ENCODE measurements at regions not wholly inside any gene's neighbourhood (a gene's known extent, or its start where the extent isn't known, plus 50 kb on each side); places are given as distances from the start of the nearest gene placed in this dataset.

GRCh38 chr1:5571438-5571837 lies 420.8 kb downstream of the NPHP4 start:
- Histone ChIP-seq H3K27ac (ENCODE audit: low read length) (no peak overlapping the region), H3K27me3 (ENCODE audit: low read length) (peaks cover 15% of the 10 kb centered on the region; the same call in 1 of the 2 replicates), H3K36me3 (ENCODE audit: low read depth, low read length) (no peaks in the 10 kb centered on the region), H3K9me3 (ENCODE audit: low read length) (no peaks in the 10 kb centered on the region), H3K4me3 (ENCODE audit: low read length) (no peak overlapping the region), H3K9me2 (replicated peaks; ENCODE audit: low read length) (no peaks in the 10 kb centered on the region), H3K4me1 (ENCODE audit: insufficient read depth, low read length) (no peaks in the 10 kb centered on the region), H3K79me2 (ENCODE audit: low read length) (no peaks in the 10 kb centered on the region), H4K20me1 (ENCODE audit: low read length) (no peaks in the 10 kb centered on the region), H2AFZ (ENCODE audit: low read length) (no peak overlapping the region), H3K9ac (ENCODE audit: low read length) (no peak overlapping the region), H3F3A (ENCODE audit: low read length, unreplicated experiment) (no peaks in the 10 kb centered on the region), H3K4me2 (ENCODE audit: low read length) (no peak overlapping the region)
- ATAC-seq (no peak), DNase-seq (no peak)
- no peak for TF ChIP-seq EZH2phosphoT487 (IDR thresholded peaks at IDR 0.05; ENCODE audit: borderline replicate concordance, low read length)
- TF ChIP-seq EZH2 (IDR thresholded peaks at IDR 0.05; ENCODE audit: low read length, unreplicated experiment): no peak
- TF ChIP-seq CTCF (conservative IDR thresholded peaks at IDR 0.05; ENCODE audit: low read depth, low read length): no peak
- CTCF ChIA-PET: no interaction called here
- no TSS peak for BruUV-seq (replicated peaks)
- POLR2A ChIA-PET (ENCODE audit: unreplicated experiment): no interaction called here
- intact Hi-C loops (cut with micrococcal nuclease): no loop called here

DNA sequence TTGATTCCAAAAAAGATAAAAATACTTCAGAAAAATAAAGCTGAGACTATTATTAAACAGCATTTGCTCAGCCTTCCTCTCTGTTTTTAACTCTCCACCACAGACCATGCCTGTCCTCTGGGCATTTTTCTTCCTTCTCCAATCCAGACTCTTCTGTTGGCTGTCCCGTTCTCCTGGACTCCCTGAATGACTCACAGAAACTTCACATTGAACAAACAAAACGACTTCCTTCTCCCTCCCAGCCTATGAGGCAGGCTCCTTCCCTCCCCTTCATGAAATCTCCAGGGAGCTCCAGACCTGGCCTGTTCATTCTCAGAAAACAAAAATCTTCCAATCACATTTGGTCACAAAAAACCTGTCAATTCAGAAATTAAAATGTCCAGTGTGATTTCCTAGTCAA lies 421.3 kb downstream of the NPHP4 start:
- Histone ChIP-seq H3K36me3 (ENCODE audit: low read depth, low read length) (no peaks in the 10 kb centered on the region), H3K9ac (ENCODE audit: low read length) (no peak overlapping the region), H3K9me2 (replicated peaks; ENCODE audit: low read length) (no peaks in the 10 kb centered on the region), H3K4me2 (ENCODE audit: low read length) (no peak overlapping the region), H3K79me2 (ENCODE audit: low read length) (no peaks in the 10 kb centered on the region), H3K4me3 (ENCODE audit: low read length) (no peak overlapping the region), H3F3A (ENCODE audit: low read length, unreplicated experiment) (no peaks in the 10 kb centered on the region), H3K4me1 (ENCODE audit: insufficient read depth, low read length) (no peaks in the 10 kb centered on the region), H3K27me3 (ENCODE audit: low read length) (peaks cover 15% of the 10 kb centered on the region; the same call in 1 of the 2 replicates), H3K9me3 (ENCODE audit: low read length) (no peaks in the 10 kb centered on the region), H4K20me1 (ENCODE audit: low read length) (no peaks in the 10 kb centered on the region), H3K27ac (ENCODE audit: low read length) (no peak overlapping the region), H2AFZ (ENCODE audit: low read length) (no peak overlapping the region)
- ChIA-PET CTCF (no interaction called here), POLR2A (ENCODE audit: unreplicated experiment) (no interaction called here)
- TF ChIP-seq EZH2phosphoT487 (IDR thresholded peaks at IDR 0.05; ENCODE audit: borderline replicate concordance, low read length) (no peak), EZH2 (IDR thresholded peaks at IDR 0.05; ENCODE audit: low read length, unreplicated experiment) (no peak), CTCF (conservative IDR thresholded peaks at IDR 0.05; ENCODE audit: low read depth, low read length) (no peak)
- intact Hi-C loops (cut with micrococcal nuclease): no loop called here
- no TSS peak for BruUV-seq (replicated peaks)
- ATAC-seq (peak; percentile 24; the same call in 1 of the 2 replicates), DNase-seq (peak; percentile 42)

- H2AFZ ChIP-seq (ENCODE audit: low read length): no peak overlapping the region
- H3K9ac ChIP-seq (ENCODE audit: low read length): no peak overlapping the region
- TF ChIP-seq EZH2phosphoT487 (IDR thresholded peaks at IDR 0.05; ENCODE audit: borderline replicate concordance, low read length): no peak
- no peak for TF ChIP-seq EZH2 (IDR thresholded peaks at IDR 0.05; ENCODE audit: low read length, unreplicated experiment)
- TF ChIP-seq CTCF (conservative IDR thresholded peaks at IDR 0.05; ENCODE audit: low read depth, low read length): no peak
- peaks cover 33% of the 10 kb centered on the region; the same call in 1 of the 2 replicates for H3K27me3 ChIP-seq (ENCODE audit: low read length)
- no peaks in the 10 kb centered on the region for H3K79me2 ChIP-seq (ENCODE audit: low read length)
- H3K4me1 ChIP-seq (ENCODE audit: insufficient read depth, low read length): no peaks in the 10 kb centered on the region
- H3K4me2 ChIP-seq (ENCODE audit: low read length): no peak overlapping the region
- no peaks in the 10 kb centered on the region for H3K9me3 ChIP-seq (ENCODE audit: low read length)
- no peak for ATAC-seq
- ChIA-PET POLR2A (ENCODE audit: unreplicated experiment) (no interaction called here), CTCF (no interaction called here)
- H3K4me3 ChIP-seq (ENCODE audit: low read length): no peak overlapping the region
- no TSS peak for BruUV-seq (replicated peaks)
- H3K27ac ChIP-seq (ENCODE audit: low read length): no peak overlapping the region
- DNase-seq: no peak
- no peaks in the 10 kb centered on the region for H3K36me3 ChIP-seq (ENCODE audit: low read depth, low read length)
- no peaks in the 10 kb centered on the region for H4K20me1 ChIP-seq (ENCODE audit: low read length)
- intact Hi-C loops (cut with micrococcal nuclease): no loop called here
- H3K9me2 ChIP-seq (replicated peaks; ENCODE audit: low read length): no peaks in the 10 kb centered on the region
- H3F3A ChIP-seq (ENCODE audit: low read length, unreplicated experiment): no peaks in the 10 kb centered on the region
Measured at GRCh38 chr1:5568321-5568720, 423.9 kb downstream of the NPHP4 start.
